SK-N-SH treated with all-trans-retinoic acid at 6 μM for 48 hours (cell line): ENCODE measurements at regions not wholly inside any gene's neighbourhood (a gene's known extent, or its start where the extent isn't known, plus 50 kb on each side); places are given as distances from the start of the nearest gene placed in this dataset.

Experiments used
- ATAC-seq: fragments of 200-7000 bp; cut with Tn5 transposase; 3 replicates; pipeline ENCODE4 v1.9.1; 2020; ENCODE audit warnings: mild to moderate bottlenecking, moderate library complexity
- ARNTL ChIP-seq: fragments of 450-650 bp; formaldehyde crosslinking; IDR thresholded peaks from 2 replicates; pipeline ENCODE4 v1.5.0; 2020; ENCODE audit warnings: low read depth, mild to moderate bottlenecking, moderate library complexity, borderline replicate concordance
- BACH2 ChIP-seq: fragments of 250-450 bp; sonication (Bioruptor Pico); IDR thresholded peaks from 2 replicates; pipeline ENCODE4 v1.9.0; 2021; ENCODE audit warnings: mild to moderate bottlenecking, borderline replicate concordance
- CSDC2 ChIP-seq: fragments of 250-450 bp; sonication (Bioruptor Pico); IDR thresholded peaks from 2 replicates; pipeline ENCODE4 v1.5.0; 2020; ENCODE audit warnings: mild to moderate bottlenecking, moderate library complexity
- ESRRG ChIP-seq: fragments of 250-450 bp; sonication (Bioruptor Pico); IDR thresholded peaks from 2 replicates; pipeline ENCODE4 v1.6.1; 2021; ENCODE audit warnings: mild to moderate bottlenecking
- OSR1 ChIP-seq: fragments of 250-450 bp; sonication (Bioruptor Pico); IDR thresholded peaks from 2 replicates; pipeline ENCODE4 v1.8.0; 2022; ENCODE audit warnings: moderate library complexity, mild to moderate bottlenecking, inconsistent platforms
- RARB ChIP-seq: fragments of 250-450 bp; sonication (Bioruptor Pico); IDR thresholded peaks from 2 replicates; pipeline ENCODE4 v1.8.0; 2021; ENCODE audit warnings: mild to moderate bottlenecking, moderate library complexity
- SNAI2 ChIP-seq: fragments of 250-450 bp; sonication (Bioruptor Pico); IDR thresholded peaks from 2 replicates; pipeline ENCODE4 v1.5.0; 2020; ENCODE audit warnings: mild to moderate bottlenecking, moderate library complexity
- TCF4 ChIP-seq: fragments of 250-450 bp; sonication (Bioruptor Pico); IDR thresholded peaks from 2 replicates; pipeline ENCODE4 v1.8.0; 2021; ENCODE audit warnings: mild to moderate bottlenecking, moderate library complexity, borderline replicate concordance
- TOX ChIP-seq: fragments of 250-450 bp; sonication (Bioruptor Pico); IDR thresholded peaks from 2 replicates; pipeline ENCODE4 v1.8.0; 2021; ENCODE audit warnings: mild to moderate bottlenecking, moderate library complexity, borderline replicate concordance
- ZC3H10 ChIP-seq: fragments of 250-450 bp; sonication (Bioruptor Pico); IDR thresholded peaks from 2 replicates; pipeline ENCODE4 v1.5.1; 2021; ENCODE audit warnings: mild to moderate bottlenecking, moderate library complexity
- ZFP3 ChIP-seq: fragments of 250-450 bp; sonication (Bioruptor Pico); IDR thresholded peaks from 2 replicates; pipeline ENCODE4 v1.5.0; 2020; ENCODE audit warnings: mild to moderate bottlenecking, moderate library complexity
- ZFP30 ChIP-seq: fragments of 450-650 bp; formaldehyde crosslinking; IDR thresholded peaks from 2 replicates; pipeline ENCODE4 v1.5.0; 2022; ENCODE audit warnings: mild to moderate bottlenecking, moderate library complexity
- ZNF70 ChIP-seq: fragments of 450-650 bp; formaldehyde crosslinking; IDR thresholded peaks from 2 replicates; pipeline ENCODE4 v1.5.0; 2020; ENCODE audit warnings: mild to moderate bottlenecking, moderate library complexity
- ZNF8 ChIP-seq: fragments of 450-650 bp; formaldehyde crosslinking; IDR thresholded peaks from 2 replicates; pipeline ENCODE4 v1.5.0; 2020; ENCODE audit warnings: mild to moderate bottlenecking, moderate library complexity
- TF ChIP-seq, protein P1 (sequence below): fragments of 250-450 bp; sonication (Bioruptor Pico); IDR thresholded peaks from 2 replicates; pipeline ENCODE4 v1.5.0; 2020; ENCODE audit warnings: mild to moderate bottlenecking, moderate library complexity
- TF ChIP-seq, protein P2 (sequence below): fragments of 250-450 bp; sonication (Bioruptor Pico); IDR thresholded peaks from 2 replicates; pipeline ENCODE4 v1.5.1; 2020; ENCODE audit warnings: low read depth, mild to moderate bottlenecking, moderate library complexity
- TF ChIP-seq, protein P3 (sequence below): fragments of 250-450 bp; sonication (Bioruptor Pico); IDR thresholded peaks from 2 replicates; pipeline ENCODE4 v1.5.1; 2021; ENCODE audit warnings: mild to moderate bottlenecking, moderate library complexity
- TF ChIP-seq, protein P4 (sequence below): fragments of 250-450 bp; sonication (Bioruptor Pico); IDR thresholded peaks from 2 replicates; pipeline ENCODE4 v1.8.0; 2020; ENCODE audit warnings: mild to moderate bottlenecking, moderate library complexity, borderline replicate concordance
- TF ChIP-seq, protein P5 (sequence below): fragments of 250-450 bp; sonication (Bioruptor Pico); IDR thresholded peaks from 2 replicates; pipeline ENCODE4 v1.8.0; 2021; ENCODE audit warnings: low read depth, mild to moderate bottlenecking, moderate library complexity, borderline replicate concordance

DNA sequence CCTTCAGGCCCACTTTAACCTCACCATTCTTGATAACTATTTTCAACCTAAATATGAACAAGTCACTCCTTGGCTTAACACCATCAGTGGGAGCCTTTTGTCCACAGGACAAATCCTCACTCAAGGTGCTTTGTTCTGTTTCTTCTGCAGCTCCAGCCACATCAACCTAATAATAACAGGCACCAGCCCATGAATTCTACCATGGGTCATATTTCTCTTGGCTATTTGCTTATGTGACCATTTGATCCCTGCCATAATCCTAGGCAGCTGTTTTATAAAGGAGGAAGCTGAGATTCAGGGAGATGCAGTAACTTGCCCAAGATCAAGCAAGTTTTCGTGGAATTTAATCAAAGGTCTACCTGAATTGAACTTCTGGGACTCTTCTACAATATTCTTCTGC, 561.3 kb downstream of the DHX35 start (continued):
- TF ChIP-seq ZNF8 (CRISPR knock-in tag) (no peak), SNAI2 (CRISPR knock-in tag) (no peak)
- TF ChIP-seq, all 23 proteins: peak for 0

DNA sequence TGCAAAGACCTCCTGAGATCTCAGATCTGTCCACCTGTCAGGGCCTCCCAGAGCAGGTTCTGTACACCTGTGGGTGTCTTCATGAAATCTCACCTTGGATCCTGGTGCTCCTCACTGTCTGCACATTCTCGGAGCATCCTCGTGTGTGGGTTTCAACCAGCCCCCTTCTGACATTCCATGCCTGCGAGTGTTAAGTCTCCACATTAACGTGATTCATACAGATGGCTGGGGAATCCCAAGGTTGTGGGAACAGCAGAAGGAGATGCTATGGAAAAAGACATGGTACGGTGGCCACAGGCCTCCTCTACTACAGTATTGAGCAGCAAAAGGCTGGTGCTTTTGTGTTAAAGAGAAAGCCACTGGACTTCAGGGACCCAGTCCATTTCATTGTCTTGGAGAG, 556.5 kb downstream of the DHX35 start:
- ATAC-seq, result no peak
- TF ChIP-seq RARB (CRISPR knock-in tag) (no peak), ZNF70 (no peak), TOX (CRISPR knock-in tag) (no peak), CSDC2 (CRISPR knock-in tag) (no peak), TCF4 (CRISPR knock-in tag) (no peak)
- TF ChIP-seq, protein P1, sequence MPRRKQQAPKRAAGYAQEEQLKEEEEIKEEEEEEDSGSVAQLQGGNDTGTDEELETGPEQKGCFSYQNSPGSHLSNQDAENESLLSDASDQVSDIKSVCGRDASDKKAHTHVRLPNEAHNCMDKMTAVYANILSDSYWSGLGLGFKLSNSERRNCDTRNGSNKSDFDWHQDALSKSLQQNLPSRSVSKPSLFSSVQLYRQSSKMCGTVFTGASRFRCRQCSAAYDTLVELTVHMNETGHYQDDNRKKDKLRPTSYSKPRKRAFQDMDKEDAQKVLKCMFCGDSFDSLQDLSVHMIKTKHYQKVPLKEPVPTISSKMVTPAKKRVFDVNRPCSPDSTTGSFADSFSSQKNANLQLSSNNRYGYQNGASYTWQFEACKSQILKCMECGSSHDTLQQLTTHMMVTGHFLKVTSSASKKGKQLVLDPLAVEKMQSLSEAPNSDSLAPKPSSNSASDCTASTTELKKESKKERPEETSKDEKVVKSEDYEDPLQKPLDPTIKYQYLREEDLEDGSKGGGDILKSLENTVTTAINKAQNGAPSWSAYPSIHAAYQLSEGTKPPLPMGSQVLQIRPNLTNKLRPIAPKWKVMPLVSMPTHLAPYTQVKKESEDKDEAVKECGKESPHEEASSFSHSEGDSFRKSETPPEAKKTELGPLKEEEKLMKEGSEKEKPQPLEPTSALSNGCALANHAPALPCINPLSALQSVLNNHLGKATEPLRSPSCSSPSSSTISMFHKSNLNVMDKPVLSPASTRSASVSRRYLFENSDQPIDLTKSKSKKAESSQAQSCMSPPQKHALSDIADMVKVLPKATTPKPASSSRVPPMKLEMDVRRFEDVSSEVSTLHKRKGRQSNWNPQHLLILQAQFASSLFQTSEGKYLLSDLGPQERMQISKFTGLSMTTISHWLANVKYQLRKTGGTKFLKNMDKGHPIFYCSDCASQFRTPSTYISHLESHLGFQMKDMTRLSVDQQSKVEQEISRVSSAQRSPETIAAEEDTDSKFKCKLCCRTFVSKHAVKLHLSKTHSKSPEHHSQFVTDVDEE (CRISPR knock-in tag), result no peak

DNA sequence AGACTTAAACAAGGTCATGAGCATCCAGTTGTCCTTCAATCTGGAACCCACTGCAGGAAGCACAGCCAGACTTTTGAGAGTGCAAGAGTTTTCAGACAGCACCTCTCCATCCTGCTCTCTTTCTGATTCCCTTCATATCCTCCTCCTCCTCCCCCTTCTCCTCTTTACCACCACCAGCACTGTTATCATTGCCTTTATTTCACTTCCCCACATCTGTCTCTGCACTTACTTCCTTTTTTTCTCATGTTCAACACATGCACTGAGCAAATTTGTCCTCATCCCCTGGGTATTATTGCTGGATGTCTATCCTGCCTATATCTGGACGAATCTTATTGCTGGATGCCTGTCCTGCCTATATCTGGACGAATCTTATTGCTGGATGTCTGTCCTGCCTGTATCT, 554.8 kb downstream of the DHX35 start:
- ATAC-seq, result no peak
- TF ChIP-seq CSDC2 (CRISPR knock-in tag), result no peak
- TF ChIP-seq, protein P2, sequence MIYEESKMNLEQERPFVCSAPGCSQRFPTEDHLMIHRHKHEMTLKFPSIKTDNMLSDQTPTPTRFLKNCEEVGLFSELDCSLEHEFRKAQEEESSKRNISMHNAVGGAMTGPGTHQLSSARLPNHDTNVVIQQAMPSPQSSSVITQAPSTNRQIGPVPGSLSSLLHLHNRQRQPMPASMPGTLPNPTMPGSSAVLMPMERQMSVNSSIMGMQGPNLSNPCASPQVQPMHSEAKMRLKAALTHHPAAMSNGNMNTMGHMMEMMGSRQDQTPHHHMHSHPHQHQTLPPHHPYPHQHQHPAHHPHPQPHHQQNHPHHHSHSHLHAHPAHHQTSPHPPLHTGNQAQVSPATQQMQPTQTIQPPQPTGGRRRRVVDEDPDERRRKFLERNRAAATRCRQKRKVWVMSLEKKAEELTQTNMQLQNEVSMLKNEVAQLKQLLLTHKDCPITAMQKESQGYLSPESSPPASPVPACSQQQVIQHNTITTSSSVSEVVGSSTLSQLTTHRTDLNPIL (CRISPR knock-in tag), result no peak

DNA sequence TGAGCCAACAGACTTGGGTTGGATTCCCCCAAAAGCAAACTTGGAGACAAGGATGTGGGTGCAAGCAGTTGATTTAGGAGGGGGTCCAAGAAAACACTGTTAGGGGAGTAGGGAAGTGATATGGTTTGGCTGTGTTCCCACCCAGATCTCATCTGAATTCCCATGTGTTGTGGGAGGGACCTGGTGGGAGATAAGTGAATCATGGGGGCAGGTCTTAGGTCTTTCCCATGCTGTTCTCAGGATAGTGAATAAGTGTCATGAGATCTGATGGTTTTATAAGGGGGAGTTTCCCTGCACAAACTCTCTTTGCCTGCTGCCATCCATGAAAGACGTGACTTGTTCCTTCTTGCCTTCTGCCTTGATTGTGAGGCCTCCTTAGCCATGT, 542.6 kb downstream of the DHX35 start:
- TF ChIP-seq ZNF70 (no peak), ZFP3 (no peak), OSR1 (CRISPR knock-in tag) (no peak), ZNF8 (CRISPR knock-in tag) (no peak), ZC3H10 (CRISPR knock-in tag) (no peak), ESRRG (CRISPR knock-in tag) (no peak), TOX (CRISPR knock-in tag) (no peak)
- TF ChIP-seq, protein P1 (CRISPR knock-in tag), result no peak
- ATAC-seq, result no peak

DNA sequence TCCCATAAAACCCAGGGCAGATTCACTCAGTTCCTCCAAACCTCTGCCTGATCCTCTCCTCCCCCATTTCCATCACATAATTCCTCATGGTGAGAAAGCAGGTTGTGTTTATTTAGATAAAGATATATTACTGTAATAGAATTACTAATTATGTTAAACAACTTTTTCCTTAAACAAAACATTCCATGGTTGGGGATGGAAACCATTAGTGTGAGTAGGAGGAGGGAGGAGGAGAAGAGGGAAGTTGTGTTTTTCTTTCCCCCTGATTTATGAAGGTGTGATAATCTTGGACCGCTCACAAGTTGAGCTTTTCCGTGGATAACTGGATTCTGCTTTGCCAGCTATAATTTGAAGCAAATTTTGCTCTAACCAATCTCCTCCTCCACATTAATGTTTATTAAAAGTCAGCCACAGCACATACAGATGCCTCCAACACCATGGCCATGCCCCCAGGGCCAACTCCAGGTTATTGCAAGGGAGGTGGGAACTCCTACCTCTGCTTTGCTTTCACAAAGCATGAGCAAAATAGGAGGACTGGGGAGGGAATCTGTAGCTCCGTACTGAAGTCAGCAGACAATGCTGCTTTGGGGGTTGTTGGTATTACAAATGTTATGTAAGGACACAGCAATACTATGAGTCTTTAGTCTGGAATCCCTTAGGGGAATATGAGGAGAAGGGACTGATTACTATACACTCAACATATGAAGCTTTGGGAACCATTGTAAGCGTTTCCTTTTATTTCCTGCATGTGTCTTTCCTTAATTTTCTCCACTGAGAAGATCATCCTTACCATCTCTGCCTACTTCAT, 542.0 kb downstream of the DHX35 start:
- TF ChIP-seq CSDC2 (CRISPR knock-in tag), result no peak
- ATAC-seq, result no peak

DNA sequence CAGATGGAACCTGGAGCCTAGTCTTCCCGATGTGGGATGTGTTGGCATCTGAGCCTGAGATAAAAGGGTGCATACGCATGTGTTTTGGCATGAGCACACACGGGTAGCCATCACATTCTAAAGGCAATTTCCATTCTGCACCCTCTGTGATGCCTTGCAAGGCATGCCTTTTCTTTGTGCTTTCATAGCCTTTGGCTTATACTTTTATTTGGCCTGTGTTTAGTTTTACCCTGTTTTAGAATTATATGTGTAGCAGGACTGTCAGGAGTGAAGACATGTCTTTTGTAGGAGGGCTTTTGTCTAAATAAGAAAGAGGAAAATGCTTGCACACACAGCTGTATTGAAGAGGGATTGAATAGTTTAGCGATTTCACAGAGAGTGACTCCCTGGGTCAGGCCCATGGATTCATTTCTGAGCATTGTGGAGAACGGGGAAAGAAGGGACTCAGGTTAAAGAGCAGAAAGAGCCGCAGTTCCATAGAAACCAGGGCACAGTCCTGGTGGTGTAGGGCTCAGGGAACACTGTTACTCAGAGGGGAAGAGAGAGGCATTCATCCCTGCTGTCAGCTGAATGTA, 530.2 kb downstream of the DHX35 start:
- TF ChIP-seq CSDC2 (CRISPR knock-in tag), result no peak
- TF ChIP-seq, protein P3, sequence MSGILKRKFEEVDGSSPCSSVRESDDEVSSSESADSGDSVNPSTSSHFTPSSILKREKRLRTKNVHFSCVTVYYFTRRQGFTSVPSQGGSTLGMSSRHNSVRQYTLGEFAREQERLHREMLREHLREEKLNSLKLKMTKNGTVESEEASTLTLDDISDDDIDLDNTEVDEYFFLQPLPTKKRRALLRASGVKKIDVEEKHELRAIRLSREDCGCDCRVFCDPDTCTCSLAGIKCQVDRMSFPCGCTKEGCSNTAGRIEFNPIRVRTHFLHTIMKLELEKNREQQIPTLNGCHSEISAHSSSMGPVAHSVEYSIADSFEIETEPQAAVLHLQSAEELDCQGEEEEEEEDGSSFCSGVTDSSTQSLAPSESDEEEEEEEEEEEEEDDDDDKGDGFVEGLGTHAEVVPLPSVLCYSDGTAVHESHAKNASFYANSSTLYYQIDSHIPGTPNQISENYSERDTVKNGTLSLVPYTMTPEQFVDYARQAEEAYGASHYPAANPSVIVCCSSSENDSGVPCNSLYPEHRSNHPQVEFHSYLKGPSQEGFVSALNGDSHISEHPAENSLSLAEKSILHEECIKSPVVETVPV (CRISPR knock-in tag), result no peak
- TF ChIP-seq SNAI2 (CRISPR knock-in tag), result no peak
- no peak for TF ChIP-seq ZFP30 (CRISPR knock-in tag)
- TF ChIP-seq, protein P4, sequence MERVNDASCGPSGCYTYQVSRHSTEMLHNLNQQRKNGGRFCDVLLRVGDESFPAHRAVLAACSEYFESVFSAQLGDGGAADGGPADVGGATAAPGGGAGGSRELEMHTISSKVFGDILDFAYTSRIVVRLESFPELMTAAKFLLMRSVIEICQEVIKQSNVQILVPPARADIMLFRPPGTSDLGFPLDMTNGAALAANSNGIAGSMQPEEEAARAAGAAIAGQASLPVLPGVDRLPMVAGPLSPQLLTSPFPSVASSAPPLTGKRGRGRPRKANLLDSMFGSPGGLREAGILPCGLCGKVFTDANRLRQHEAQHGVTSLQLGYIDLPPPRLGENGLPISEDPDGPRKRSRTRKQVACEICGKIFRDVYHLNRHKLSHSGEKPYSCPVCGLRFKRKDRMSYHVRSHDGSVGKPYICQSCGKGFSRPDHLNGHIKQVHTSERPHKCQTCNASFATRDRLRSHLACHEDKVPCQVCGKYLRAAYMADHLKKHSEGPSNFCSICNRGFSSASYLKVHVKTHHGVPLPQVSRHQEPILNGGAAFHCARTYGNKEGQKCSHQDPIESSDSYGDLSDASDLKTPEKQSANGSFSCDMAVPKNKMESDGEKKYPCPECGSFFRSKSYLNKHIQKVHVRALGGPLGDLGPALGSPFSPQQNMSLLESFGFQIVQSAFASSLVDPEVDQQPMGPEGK (CRISPR knock-in tag), result no peak
- TF ChIP-seq ZC3H10 (CRISPR knock-in tag), result no peak
- TF ChIP-seq, protein P5, sequence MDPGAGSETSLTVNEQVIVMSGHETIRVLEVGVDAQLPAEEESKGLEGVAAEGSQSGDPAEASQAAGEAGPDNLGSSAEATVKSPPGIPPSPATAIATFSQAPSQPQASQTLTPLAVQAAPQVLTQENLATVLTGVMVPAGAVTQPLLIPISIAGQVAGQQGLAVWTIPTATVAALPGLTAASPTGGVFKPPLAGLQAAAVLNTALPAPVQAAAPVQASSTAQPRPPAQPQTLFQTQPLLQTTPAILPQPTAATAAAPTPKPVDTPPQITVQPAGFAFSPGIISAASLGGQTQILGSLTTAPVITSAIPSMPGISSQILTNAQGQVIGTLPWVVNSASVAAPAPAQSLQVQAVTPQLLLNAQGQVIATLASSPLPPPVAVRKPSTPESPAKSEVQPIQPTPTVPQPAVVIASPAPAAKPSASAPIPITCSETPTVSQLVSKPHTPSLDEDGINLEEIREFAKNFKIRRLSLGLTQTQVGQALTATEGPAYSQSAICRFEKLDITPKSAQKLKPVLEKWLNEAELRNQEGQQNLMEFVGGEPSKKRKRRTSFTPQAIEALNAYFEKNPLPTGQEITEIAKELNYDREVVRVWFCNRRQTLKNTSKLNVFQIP (CRISPR knock-in tag), result no peak
- no peak for TF ChIP-seq BACH2 (CRISPR knock-in tag)
- TF ChIP-seq RARB (CRISPR knock-in tag), result no peak
- no peak for TF ChIP-seq OSR1 (CRISPR knock-in tag)
- no peak for TF ChIP-seq ZFP3
- no peak for TF ChIP-seq ARNTL (CRISPR knock-in tag)
- ATAC-seq, result no peak
